KMS-11 (cell line): ENCODE measurements at regions not wholly inside any gene's neighbourhood (a gene's known extent, or its start where the extent isn't known, plus 50 kb on each side); places are given as distances from the start of the nearest gene placed in this dataset.

Source experiments
- H2AFZ ChIP-seq: fragments of 200-600 bp; sonication (generic); 2 replicates; pipeline ENCODE4 v1.6.1; 2016; ENCODE audit warnings: antibody characterized with exemption, mixed run types, low read depth
- H3K27ac ChIP-seq: fragments of 200-600 bp; sonication (generic); 2 replicates; pipeline ENCODE4 v1.6.1; 2016; ENCODE audit warnings: mild to moderate bottlenecking, mixed run types
- H3K27me3 ChIP-seq: fragments of 200-600 bp; sonication (generic); 2 replicates; pipeline ENCODE4 v1.6.1; 2017; ENCODE audit warnings: mild to moderate bottlenecking, low read depth, mixed run types, moderate library complexity; ENCODE audit not compliant: insufficient read depth
- H3K36me3 ChIP-seq: fragments of 200-600 bp; sonication (generic); 2 replicates; pipeline ENCODE4 v1.6.1; 2017; ENCODE audit warnings: mild to moderate bottlenecking, mixed run types; ENCODE audit not compliant: insufficient read depth
- H3K4me1 ChIP-seq: fragments of 200-600 bp; sonication (generic); 2 replicates; pipeline ENCODE4 v1.6.1; 2016; ENCODE audit warnings: mild to moderate bottlenecking, low read depth, mixed run types; ENCODE audit not compliant: poor library complexity, severe bottlenecking
- H3K4me2 ChIP-seq: fragments of 200-600 bp; sonication (generic); 2 replicates; pipeline ENCODE4 v1.7.0; 2016; ENCODE audit warnings: mild to moderate bottlenecking, mixed run types
- H3K4me3 ChIP-seq: fragments of 200-600 bp; sonication (generic); IDR thresholded peaks from 2 replicates; pipeline ENCODE4 v1.6.1; 2017; ENCODE audit warnings: low read depth, low read length, mixed read lengths; ENCODE audit not compliant: insufficient read depth
- H3K79me2 ChIP-seq: fragments of 200-600 bp; sonication (generic); 2 replicates; pipeline ENCODE4 v1.6.1; 2016; ENCODE audit warnings: low read depth, mixed run types; ENCODE audit not compliant: insufficient read depth
- H3K9ac ChIP-seq: fragments of 200-600 bp; sonication (generic); 2 replicates; pipeline ENCODE4 v1.6.1; 2016; ENCODE audit warnings: mild to moderate bottlenecking, mixed run types
- H4K20me1 ChIP-seq: fragments of 200-600 bp; sonication (generic); 2 replicates; pipeline ENCODE4 v1.6.1; 2016; ENCODE audit warnings: mild to moderate bottlenecking, mixed run types; ENCODE audit not compliant: insufficient read depth
- TF ChIP-seq, protein P1 (sequence below): fragments of 200-600 bp; sonication (generic); conservative IDR thresholded peaks from 2 replicates; pipeline ENCODE4 v1.6.1; 2017; ENCODE audit warnings: low read depth, mild to moderate bottlenecking, antibody characterized with exemption, low read length, moderate library complexity, mixed read lengths

DNA sequence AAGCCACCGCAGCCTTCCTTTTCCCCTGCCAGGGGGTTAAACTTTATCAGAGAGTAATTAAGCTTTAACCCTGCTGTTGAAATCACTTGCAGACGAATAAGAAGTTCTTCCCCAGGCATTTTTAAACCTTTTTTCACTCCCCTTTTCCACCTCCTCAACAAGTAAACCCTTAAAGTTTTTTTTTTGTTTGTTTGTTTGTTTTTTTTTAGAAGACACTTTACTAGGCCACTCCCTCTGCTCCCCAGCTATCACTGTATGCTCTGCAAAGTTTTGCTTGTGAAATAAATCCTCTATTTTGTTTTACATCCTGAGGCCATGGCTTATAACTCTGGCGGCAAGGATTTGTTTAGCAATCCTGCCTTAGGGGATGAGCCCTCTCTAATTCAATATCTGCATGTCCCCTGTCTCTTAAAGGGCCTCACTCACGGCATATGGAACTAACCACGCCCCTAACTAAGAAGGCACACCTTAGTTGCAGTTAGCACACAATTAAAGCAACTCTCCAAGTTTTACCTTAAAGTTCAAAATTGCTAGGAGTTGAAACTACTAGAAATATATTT is 1354.7 kb upstream of the LRRTM3 start:
- TF ChIP-seq, protein P1, sequence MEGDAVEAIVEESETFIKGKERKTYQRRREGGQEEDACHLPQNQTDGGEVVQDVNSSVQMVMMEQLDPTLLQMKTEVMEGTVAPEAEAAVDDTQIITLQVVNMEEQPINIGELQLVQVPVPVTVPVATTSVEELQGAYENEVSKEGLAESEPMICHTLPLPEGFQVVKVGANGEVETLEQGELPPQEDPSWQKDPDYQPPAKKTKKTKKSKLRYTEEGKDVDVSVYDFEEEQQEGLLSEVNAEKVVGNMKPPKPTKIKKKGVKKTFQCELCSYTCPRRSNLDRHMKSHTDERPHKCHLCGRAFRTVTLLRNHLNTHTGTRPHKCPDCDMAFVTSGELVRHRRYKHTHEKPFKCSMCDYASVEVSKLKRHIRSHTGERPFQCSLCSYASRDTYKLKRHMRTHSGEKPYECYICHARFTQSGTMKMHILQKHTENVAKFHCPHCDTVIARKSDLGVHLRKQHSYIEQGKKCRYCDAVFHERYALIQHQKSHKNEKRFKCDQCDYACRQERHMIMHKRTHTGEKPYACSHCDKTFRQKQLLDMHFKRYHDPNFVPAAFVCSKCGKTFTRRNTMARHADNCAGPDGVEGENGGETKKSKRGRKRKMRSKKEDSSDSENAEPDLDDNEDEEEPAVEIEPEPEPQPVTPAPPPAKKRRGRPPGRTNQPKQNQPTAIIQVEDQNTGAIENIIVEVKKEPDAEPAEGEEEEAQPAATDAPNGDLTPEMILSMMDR, result no peak
- Histone ChIP-seq H4K20me1 (no peaks in the 10 kb centered on the region), H3K9ac (no peak overlapping the region), H3K27me3 (no peaks in the 10 kb centered on the region), H3K4me2 (no peak overlapping the region), H3K79me2 (no peaks in the 10 kb centered on the region), H3K27ac (no peak overlapping the region), H2AFZ (no peak overlapping the region), H3K36me3 (no peaks in the 10 kb centered on the region), H3K4me3 (no peak overlapping the region), H3K4me1 (no peaks in the 10 kb centered on the region)

DNA sequence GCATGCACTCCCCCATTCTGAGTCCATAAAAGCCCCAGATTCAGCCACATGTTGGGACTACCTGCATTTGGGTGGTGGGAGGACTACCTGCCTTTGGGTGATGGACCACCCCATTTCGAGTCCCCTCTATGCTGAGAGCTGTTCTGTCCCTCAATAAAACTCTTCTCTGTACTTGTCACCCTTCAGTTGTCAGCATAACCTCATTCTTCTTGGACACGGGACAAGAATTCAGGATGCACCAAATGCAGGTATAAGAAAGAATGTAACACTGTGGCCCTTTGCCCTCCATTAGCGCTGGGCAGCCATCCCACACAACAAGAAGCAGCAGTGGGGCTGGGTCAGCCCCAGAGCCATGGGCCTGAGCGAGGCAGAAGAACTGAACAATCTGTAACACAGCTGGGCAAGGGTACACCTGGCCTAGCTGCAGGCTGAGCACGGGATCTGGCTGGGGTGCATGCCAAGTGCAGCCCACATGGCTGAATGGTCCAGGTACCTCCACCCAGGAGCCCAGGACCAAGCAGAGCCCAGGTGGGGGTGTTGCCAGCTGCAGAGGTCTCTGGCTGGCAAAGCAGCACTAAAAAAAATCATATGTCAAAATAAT is 1344.3 kb upstream of the LRRTM3 start:
- no peak overlapping the region for H3K27ac ChIP-seq
- no peaks in the 10 kb centered on the region for H3K4me1 ChIP-seq
- H3K79me2 ChIP-seq, result no peaks in the 10 kb centered on the region
- H3K27me3 ChIP-seq, result no peaks in the 10 kb centered on the region
- H3K4me3 ChIP-seq, result no peak overlapping the region
- no peaks in the 10 kb centered on the region for H3K36me3 ChIP-seq
- no peak overlapping the region for H3K9ac ChIP-seq
- no peak overlapping the region for H3K4me2 ChIP-seq
- no peak overlapping the region for H2AFZ ChIP-seq
- H4K20me1 ChIP-seq, result no peaks in the 10 kb centered on the region
- TF ChIP-seq, protein P1, result no peak

DNA sequence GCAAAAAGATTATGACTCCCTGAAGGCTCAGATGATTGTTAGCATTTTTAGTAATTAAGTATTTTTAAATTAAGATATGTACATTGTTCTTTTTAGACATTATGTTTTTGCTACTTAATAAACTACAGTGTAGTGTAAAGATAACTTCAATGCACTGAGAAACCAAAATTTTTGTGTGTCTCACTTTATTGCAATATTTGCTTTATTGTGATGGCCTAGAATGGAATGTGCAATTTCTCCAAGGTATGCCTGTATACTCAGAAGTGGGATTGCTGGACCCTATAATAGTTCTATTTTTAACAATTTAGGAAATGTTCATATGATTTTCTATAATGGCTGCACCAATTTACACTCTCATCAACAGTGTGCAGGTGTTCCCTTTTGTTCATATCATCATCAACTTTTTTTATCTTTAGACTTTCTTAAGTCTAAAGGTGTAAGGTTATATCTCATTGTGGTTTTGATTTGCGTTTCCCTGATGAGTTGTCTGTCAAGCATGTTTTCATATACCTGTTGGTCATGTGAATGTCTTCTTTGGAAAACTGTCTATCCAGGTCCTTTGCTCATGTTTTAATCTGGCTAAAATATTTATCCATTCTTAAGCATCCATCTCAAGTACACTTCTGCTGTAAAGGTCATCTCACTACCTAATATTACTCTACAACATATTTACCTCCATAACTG is 1323.5 kb upstream of the LRRTM3 start:
- Histone ChIP-seq H3K27ac (no peak overlapping the region), H3K36me3 (no peaks in the 10 kb centered on the region), H3K4me3 (no peak overlapping the region), H3K4me2 (no peak overlapping the region), H3K27me3 (no peaks in the 10 kb centered on the region), H3K9ac (no peak overlapping the region), H3K79me2 (no peaks in the 10 kb centered on the region), H4K20me1 (no peaks in the 10 kb centered on the region), H3K4me1 (no peaks in the 10 kb centered on the region), H2AFZ (no peak overlapping the region)
- TF ChIP-seq, protein P1, result no peak

DNA sequence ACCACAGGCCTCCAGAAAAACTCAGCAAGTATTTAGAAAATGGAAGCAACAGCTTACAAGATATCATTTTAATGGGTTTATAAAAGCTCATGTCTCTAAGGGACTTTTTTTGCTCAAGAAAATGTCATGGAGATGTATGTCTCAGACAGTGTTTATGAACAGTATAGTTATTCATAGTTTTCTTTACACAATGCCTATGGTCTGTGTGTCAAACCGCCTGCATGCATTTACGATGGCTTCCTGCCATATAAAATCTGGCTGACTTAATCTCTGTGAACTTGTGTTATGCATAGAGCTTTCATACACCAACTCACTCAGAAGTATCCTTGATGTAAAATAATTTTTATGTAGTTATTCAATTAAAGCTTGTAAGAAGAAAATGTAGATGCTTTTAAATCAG is 1314.2 kb upstream of the LRRTM3 start:
- no peak overlapping the region for H2AFZ ChIP-seq
- TF ChIP-seq, protein P1, result no peak
- no peaks in the 10 kb centered on the region for H3K27me3 ChIP-seq

More for the DNA sequence above, 1314.2 kb upstream of the LRRTM3 start:
- Histone ChIP-seq H3K27ac (no peak overlapping the region), H3K36me3 (no peaks in the 10 kb centered on the region), H3K4me1 (no peaks in the 10 kb centered on the region), H3K79me2 (no peaks in the 10 kb centered on the region), H3K9ac (no peak overlapping the region), H3K4me3 (no peak overlapping the region), H3K4me2 (no peak overlapping the region), H4K20me1 (no peaks in the 10 kb centered on the region)
